Liver (tissue), 3 donors: ENCODE measurements at regions not wholly inside any gene's neighbourhood (a gene's known extent, or its start where the extent isn't known, plus 50 kb on each side); places are given as distances from the start of the nearest gene placed in this dataset.

ENCODE experiments used
- ATF3 ChIP-seq: IDR thresholded peaks from 2 replicates; pipeline ENCODE4 v1.6.1; 2016; ENCODE audit warnings: antibody characterized with exemption
- CTCF ChIP-seq: fragments of 150-350 bp; IDR thresholded peaks from 2 replicates; pipeline ENCODE4 v1.5.1; 2017; ENCODE audit warnings: improper control_type of control experiment, low read depth, low read length; ENCODE audit not compliant: missing input control
- EGR1 ChIP-seq, 2 donors: IDR thresholded peaks; 2 replicates each; pipeline ENCODE4 v1.6.1; 2016 to 2018; ENCODE audit warnings: antibody characterized with exemption in 2 of 2, low read depth in 2 of 2
- FOXA1 ChIP-seq: IDR thresholded peaks from 2 replicates; pipeline ENCODE4 v1.6.1; 2016; ENCODE audit warnings: antibody characterized with exemption
- GABPA ChIP-seq, 2 donors: IDR thresholded peaks in 1 of 2; conservative IDR thresholded peaks in 1 of 2; 2 replicates each; pipeline ENCODE4 v1.6.1; 2016; ENCODE audit warnings: antibody characterized with exemption in 2 of 2, mild to moderate bottlenecking in 1 of 2, moderate library complexity in 1 of 2
- HNF4G ChIP-seq: IDR thresholded peaks from 2 replicates; pipeline ENCODE4 v1.6.1; 2016; ENCODE audit warnings: antibody characterized with exemption
- JUND ChIP-seq, 2 donors: IDR thresholded peaks; 2 replicates each; pipeline ENCODE4 v1.6.1; 2016; ENCODE audit warnings: antibody characterized with exemption in 2 of 2
- RAD21 ChIP-seq, 2 donors: IDR thresholded peaks; 2 replicates each; pipeline ENCODE4 v1.6.1; 2016; ENCODE audit warnings: antibody characterized with exemption in 2 of 2, mild to moderate bottlenecking in 2 of 2
- RXRA ChIP-seq, 2 donors: IDR thresholded peaks; 2 replicates each; pipeline ENCODE4 v1.6.1; 2017 to 2018; ENCODE audit warnings: antibody characterized with exemption in 2 of 2, mild to moderate bottlenecking in 1 of 2
- SP1 ChIP-seq: IDR thresholded peaks from 2 replicates; pipeline ENCODE4 v1.6.1; 2018; ENCODE audit warnings: antibody characterized with exemption, mild to moderate bottlenecking
- TAF1 ChIP-seq: conservative IDR thresholded peaks from 2 replicates; pipeline ENCODE4 v1.6.1; 2016; ENCODE audit warnings: antibody characterized with exemption, mild to moderate bottlenecking
- YY1 ChIP-seq: IDR thresholded peaks from 2 replicates; pipeline ENCODE4 v1.6.1; 2016; ENCODE audit warnings: antibody characterized with exemption, mild to moderate bottlenecking
- TF ChIP-seq, protein P1 (sequence below): IDR thresholded peaks from 2 replicates; pipeline ENCODE4 v1.6.1; 2016; ENCODE audit warnings: antibody characterized with exemption
- TF ChIP-seq, protein P2 (sequence below): IDR thresholded peaks from 2 replicates; pipeline ENCODE4 v1.6.1; 2016; ENCODE audit warnings: antibody characterized with exemption
- donor health status: healthy.
- donor health status: healthy.

DNA sequence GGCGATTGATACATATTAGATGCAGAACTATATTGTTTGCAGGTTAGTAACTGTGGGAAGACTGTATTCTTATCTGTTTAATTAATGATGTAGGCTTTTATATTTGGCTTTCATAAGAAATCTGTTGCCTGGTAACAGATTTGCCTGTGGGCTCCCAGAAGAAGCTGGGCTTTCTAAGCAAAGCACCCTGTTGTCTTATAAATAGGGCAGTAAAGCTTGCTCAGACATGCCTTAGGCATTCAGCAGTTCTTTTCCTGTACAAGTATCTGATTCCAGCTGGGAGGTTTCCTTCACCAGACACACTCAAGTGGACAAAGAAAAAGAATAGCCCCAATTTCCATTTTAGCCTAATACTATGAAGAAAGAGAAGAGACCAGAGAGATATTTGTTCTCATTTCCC, 524.0 kb downstream of the LRRIQ3 start:
- TF ChIP-seq CTCF (no peak), RXRA (IDR thresholded peaks at IDR 0.05) (no peak), SP1 (no peak), YY1 (no peak), GABPA (IDR thresholded peaks at IDR 0.05 in 1 of 2, conservative IDR thresholded peaks at IDR 0.05 in 1 of 2) (no peak), TAF1 (no peak), FOXA1 (no peak), RAD21 (IDR thresholded peaks at IDR 0.05) (no peak), JUND (IDR thresholded peaks at IDR 0.05) (no peak), HNF4G (no peak), EGR1 (IDR thresholded peaks at IDR 0.05; ENCODE audit: low read depth in 2 of 2) (no peak), ATF3 (no peak)
- TF ChIP-seq, protein P1, sequence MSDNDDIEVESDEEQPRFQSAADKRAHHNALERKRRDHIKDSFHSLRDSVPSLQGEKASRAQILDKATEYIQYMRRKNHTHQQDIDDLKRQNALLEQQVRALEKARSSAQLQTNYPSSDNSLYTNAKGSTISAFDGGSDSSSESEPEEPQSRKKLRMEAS: no peak
- TF ChIP-seq, protein P2, sequence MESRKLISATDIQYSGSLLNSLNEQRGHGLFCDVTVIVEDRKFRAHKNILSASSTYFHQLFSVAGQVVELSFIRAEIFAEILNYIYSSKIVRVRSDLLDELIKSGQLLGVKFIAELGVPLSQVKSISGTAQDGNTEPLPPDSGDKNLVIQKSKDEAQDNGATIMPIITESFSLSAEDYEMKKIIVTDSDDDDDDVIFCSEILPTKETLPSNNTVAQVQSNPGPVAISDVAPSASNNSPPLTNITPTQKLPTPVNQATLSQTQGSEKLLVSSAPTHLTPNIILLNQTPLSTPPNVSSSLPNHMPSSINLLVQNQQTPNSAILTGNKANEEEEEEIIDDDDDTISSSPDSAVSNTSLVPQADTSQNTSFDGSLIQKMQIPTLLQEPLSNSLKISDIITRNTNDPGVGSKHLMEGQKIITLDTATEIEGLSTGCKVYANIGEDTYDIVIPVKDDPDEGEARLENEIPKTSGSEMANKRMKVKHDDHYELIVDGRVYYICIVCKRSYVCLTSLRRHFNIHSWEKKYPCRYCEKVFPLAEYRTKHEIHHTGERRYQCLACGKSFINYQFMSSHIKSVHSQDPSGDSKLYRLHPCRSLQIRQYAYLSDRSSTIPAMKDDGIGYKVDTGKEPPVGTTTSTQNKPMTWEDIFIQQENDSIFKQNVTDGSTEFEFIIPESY: no peak
